Middle frontal gyrus (tissue), 1 donor: ENCODE measurements at regions not wholly inside any gene's neighbourhood (a gene's known extent, or its start where the extent isn't known, plus 50 kb on each side); places are given as distances from the start of the nearest gene placed in this dataset.

Source experiments
- DNase-seq: peaks from one replicate; pipeline ENCODE4 v3.0.0-alpha.2; 2015; ENCODE audit warnings: low spot score; ENCODE audit errors: extremely low spot score

DNA sequence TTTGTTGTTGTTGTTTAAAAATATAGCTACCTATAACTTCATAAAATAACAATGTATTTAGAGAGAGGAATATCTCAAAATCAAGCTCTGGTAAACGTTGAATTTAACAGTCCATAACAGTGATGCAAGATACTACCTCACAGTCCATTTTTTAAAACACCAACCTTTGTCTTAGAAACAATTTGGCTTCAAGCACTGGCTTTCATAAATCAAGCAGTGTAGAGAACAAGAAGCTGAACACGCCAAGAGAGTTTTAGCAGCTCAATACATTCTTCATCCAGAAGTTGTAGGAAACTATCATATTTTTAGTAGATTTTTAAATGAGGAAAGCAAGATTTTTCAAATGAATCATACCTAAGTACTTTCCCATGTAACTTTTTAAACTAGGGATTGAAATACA is 334.3 kb upstream of the ADAMTS5 start:
- no peak for DNase-seq

GRCh38 chr21:27300770-27301169 is 333.9 kb upstream of the ADAMTS5 start:
- DNase-seq, result no peak

- no peak for DNase-seq
These were observed 331.6 kb upstream of the ADAMTS5 start for GRCh38 chr21:27298465-27298864.

DNA sequence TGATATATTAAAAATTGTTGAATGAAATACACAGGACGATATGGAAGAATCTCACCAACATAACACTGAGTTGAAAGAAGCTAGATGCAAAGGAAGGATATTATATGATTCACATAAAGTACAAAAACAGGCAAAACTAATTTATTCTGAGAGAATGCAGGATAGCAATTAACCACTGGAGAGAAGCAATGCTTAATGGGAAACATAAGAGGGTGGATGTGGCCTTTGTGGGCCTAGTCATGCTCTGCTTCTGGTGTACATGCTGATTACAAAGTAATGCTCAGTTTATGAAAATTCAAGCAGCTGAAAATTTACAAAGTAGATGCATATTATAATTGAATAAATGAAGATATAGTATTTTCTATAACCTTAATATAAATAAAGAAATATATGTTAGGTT is 326.4 kb upstream of the ADAMTS5 start:
- DNase-seq, result no peak

DNA sequence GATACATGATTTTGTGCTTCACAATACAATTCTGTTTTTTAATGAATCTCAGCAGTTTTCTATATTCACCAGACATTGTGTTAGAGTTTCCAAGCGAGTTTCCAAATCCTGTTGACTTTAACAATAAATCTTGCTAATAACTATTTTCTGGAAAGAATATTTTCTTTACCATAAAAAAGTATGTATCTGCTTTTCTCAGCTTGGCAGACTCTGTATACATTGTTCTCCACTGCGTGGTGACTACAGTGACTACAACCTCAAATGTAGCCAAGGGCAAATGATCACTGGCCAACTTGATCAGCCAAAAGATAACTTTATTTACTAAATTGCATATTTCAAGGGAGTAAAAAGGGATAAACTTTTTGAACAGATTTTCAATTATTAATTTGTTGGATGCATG is 325.9 kb upstream of the ADAMTS5 start:
- DNase-seq, result no peak

- DNase-seq, result no peak
These were observed 325.3 kb upstream of the ADAMTS5 start for GRCh38 chr21:27292229-27292628.

DNA sequence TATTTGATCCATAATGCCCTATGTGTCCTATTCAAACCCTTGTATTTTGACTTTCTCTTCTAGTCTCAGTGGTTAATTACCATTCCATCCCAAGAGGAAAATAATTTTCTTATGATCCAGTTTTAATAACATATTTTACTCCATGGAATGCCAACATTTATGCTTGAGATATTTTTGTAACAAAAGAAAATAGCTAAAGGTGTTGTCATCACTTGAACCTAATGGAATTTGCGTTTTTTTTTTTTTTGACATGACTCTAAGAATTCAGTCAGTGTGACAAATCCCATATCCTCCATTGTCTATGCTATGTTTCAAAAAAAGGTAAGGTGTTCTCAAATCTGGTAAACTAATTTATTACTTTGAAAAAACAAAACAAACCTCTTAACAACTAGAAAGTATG is 324.1 kb upstream of the ADAMTS5 start:
- no peak for DNase-seq

DNA sequence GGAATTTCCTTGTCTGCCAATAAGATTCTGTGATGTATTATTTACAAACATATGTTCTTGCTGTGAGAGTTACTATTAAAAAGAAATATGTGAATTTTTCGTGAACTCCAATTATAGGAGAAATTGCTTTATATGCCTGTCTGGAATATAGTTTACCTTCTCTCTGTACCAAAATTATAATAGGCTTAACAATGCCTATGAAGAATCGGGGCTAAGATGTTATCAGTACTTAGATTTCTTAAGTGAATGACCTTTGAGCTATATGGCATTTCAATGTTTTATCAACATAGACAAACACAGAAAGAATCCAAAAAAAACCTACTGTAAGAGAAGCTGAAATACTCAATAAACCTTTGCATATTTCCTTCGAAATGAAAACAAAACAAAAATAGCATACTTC is 323.1 kb upstream of the ADAMTS5 start:
- no peak for DNase-seq

GRCh38 chr21:27286760-27287159 is 319.9 kb upstream of the ADAMTS5 start:
- no peak for DNase-seq

DNA sequence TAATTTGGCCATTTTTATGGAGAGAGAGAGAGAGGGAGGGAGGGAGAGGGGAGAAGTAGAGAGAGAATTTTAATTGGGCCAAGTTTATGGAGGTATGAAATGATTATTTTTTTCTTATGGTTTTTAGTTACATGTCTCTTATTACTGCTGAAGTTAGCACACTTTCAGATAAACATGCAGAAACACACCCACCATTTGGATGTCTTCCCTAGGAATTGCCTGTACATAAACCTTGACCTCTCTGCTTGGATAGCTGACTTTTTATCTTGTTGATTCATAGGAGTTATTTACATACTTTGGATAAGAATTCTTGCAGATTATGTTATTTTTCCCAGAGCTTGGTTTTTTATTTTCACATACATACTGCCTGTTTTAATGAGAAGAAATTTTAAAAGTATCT is 310.2 kb upstream of the ADAMTS5 start:
- DNase-seq, result no peak

GRCh38 chr21:27275294-27275927 is 308.5 kb upstream of the ADAMTS5 start:
- no peak for DNase-seq

- DNase-seq, result no peak
These were observed 302.8 kb upstream of the ADAMTS5 start for GRCh38 chr21:27269644-27270043.

DNA sequence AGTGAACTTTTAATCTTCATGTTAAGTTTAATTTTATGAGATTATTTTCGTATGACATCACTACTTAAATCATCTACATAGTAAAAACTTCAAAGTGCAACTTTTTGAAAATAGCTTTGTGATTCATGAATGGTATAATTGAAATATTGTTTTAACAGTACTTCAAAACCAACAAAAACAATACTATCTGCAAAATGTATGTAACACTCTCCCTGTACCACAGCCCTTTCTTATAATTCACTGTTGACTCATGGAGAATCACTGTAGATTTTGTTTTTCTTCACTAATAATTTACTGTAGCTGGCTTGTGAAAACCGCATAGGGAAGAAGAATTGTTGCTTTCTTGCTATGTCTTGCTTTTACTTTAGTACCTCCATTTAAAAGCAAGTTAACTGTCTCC is 301.4 kb upstream of the ADAMTS5 start:
- no peak for DNase-seq

- DNase-seq, result no peak
These were observed 299.1 kb upstream of the ADAMTS5 start for GRCh38 chr21:27265949-27266348.

- no peak for DNase-seq
These were observed 298.6 kb upstream of the ADAMTS5 start for GRCh38 chr21:27265492-27265891.

GRCh38 chr21:27261676-27262075 is 294.8 kb upstream of the ADAMTS5 start:
- DNase-seq, result no peak

DNA sequence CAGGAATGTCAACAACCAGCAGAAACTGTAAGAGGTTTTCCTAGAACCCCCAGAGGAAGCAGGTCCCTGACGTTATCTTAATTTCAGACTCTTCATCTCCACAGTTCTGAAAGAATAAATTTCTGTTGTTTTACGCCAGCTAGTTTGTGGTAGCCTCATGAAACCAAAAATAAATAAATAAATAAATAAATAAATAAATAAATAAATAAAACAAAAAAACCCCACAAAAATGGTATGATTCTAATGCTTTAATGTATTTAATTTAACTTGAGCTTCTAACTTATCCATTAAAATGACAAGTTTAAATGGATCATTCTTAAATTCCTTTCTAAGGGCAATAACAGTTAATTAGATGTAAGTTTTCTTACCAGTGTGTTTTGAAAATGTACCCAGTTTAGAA is 293.8 kb upstream of the ADAMTS5 start:
- no peak for DNase-seq

DNA sequence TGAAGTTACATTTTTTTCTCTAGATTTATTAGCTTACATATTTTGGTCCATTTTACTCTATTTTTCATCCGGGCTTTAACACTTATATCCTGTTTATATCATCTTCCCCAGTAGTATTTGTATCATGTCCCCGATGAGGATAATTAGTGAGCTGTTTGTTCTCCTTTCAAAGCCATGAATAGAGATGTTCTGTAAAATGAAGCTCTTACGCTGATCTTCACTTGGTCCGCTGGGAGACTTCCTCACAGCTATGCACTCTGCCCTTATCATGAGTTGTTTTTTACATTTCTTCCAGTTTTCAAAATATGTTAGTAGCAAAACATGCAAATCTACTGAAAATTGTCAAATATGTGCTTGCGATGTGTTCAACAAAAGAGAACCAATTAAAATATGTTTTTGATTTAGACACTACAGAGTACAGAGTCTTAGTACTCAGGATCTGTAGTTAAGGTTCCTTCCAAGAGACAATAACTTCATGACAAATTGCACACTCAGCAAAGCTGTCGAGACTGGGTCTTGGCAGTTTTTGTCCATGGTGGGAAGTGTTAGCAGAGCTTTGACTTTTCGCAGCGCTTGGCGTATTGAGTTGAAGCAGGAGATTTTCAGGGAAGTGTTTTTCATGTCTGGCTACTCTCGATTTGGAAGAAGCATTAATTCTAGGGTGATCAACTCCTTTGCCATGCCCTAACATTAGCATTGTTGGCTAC is 292.0 kb upstream of the ADAMTS5 start:
- DNase-seq, result no peak

DNA sequence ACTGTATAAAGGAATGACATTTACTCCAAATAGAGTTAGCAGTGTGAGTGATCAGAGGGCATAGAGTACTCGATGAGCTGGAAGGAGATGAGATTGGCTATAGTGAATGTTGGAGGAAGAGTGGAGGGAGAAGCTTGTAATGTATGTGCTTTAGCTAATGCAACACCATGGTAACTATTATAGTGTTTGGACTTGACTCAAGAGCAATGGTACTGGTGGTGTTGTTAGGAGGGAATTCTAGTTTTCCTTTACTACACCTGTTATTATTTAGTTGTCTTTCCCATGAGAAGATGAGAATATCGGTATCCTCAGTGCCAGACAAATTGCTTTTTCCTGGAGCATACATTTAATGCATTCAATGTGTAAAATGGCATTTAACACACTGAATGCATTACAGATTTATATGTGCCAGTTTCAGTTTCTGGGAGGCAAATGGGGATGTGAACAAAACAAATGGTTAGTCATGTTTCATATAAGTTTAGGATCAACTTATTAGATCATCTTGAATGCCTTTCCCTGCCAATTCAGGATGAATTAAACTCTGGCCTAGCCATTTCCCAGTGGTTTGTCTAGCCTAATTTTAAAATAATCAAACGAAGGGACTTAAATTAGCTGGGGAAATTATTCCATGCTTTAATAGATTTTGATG is 291.1 kb upstream of the ADAMTS5 start:
- DNase-seq, result no peak

GRCh38 chr21:27257226-27257625 is 290.3 kb upstream of the ADAMTS5 start:
- DNase-seq, result no peak

DNA sequence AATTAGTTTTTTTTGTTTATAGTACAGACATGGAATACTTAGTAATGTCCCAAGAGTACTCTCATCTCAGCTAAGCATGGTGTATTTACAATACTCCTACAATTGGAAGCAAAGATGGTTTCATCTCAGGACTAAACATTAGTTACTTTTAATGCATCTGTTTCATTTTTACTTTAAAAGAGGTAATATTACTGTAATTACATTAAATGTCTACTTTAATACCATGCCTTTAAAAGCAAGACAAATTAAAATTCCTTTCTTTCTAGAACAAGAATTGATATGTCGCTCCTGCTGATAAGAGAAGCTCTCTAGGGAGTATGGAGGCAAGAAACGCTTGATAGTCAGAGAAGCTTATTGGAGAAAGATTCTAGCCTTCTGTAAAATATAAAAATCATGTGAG is 284.9 kb upstream of the ADAMTS5 start:
- no peak for DNase-seq

DNA sequence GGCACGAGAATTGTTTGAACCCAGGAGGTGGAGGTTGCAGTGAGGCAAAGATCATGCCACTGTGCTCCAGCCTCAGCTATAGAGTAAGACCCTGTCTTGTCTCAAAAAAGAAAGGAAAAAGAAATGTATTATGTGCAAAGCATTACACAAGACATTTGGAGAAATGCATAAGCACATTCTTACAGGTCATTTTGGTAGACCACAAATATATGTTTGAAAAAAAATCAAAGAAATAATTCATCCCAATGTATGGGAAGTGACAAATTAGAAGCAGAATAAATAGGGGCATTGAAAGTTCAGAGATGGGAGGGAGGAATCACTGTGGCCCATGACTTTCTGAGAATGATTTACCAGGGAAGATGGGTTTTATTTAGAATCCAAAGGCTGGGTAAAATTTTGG is 283.5 kb upstream of the ADAMTS5 start:
- DNase-seq, result no peak

GRCh38 chr21:27248814-27249213 is 281.9 kb upstream of the ADAMTS5 start:
- no peak for DNase-seq
